ENCODE measurements at regions not wholly inside any gene's neighbourhood (a gene's known extent, or its start where the extent isn't known, plus 50 kb on each side); places are given as distances from the start of the nearest gene placed in this dataset.

- no peak overlapping the region for H2AFZ ChIP-seq (ENCODE audit: low read length)
- no peaks in the 10 kb centered on the region for H3K27me3 ChIP-seq (replicated peaks in 1 of 4; ENCODE audit: control insufficient read depth in 3 of 4, extremely low read depth in 1 of 4, insufficient read depth in 3 of 4, low read length in 3 of 4)
- no peaks in the 10 kb centered on the region for H3K79me2 ChIP-seq (ENCODE audit: control insufficient read depth in 1 of 2, insufficient read depth in 2 of 2, low read length in 2 of 2)
- no peak overlapping the region for H3K56ac ChIP-seq (replicated peaks; ENCODE audit: insufficient read length, low read depth, low read length)
- H3K4me2 ChIP-seq (ENCODE audit: insufficient read depth in 1 of 2, low read depth in 2 of 2, low read length in 2 of 2), result no peak overlapping the region
- H3K9ac ChIP-seq (replicated peaks in 1 of 4; ENCODE audit: extremely low read depth in 1 of 4, low read depth in 3 of 4, low read length in 3 of 4), result no peak overlapping the region
- no peak overlapping the region for H2AK5ac ChIP-seq (ENCODE audit: low read depth, low read length)
- no peak overlapping the region for H2BK5ac ChIP-seq (ENCODE audit: low read depth, low read length)
- H3K23me2 ChIP-seq (ENCODE audit: low read depth, low read length), result no peaks in the 10 kb centered on the region
- DNase-seq (ENCODE audit: low read depth in 1 of 2, low spot score in 2 of 2) (no peak), FAIRE-seq (no peak)
- H3K79me1 ChIP-seq (ENCODE audit: low read depth, low read length), result no peaks in the 10 kb centered on the region
- no peak overlapping the region for H3K4ac ChIP-seq (replicated peaks; ENCODE audit: insufficient read length, low read depth, low read length)
- no peak overlapping the region for H3K23ac ChIP-seq (ENCODE audit: insufficient read length)
- no peaks in the 10 kb centered on the region for H3K4me1 ChIP-seq (replicated peaks in 1 of 4; ENCODE audit: control insufficient read depth in 3 of 4, insufficient read depth in 4 of 4, low read length in 3 of 4)
- no peak overlapping the region for H4K91ac ChIP-seq (replicated peaks; ENCODE audit: insufficient read length, low read length)
- POLR2A ChIA-PET (ENCODE audit: partially characterized antibody), result no interaction called here
- no peak overlapping the region for H4K5ac ChIP-seq (ENCODE audit: insufficient read length, low read depth, low read length)
- H2BK15ac ChIP-seq (ENCODE audit: low read length), result no peak overlapping the region
- H3K36me3 ChIP-seq (ENCODE audit: control insufficient read depth in 2 of 4, insufficient read depth in 4 of 4, low read length in 3 of 4), result no peaks in the 10 kb centered on the region
- no peaks in the 10 kb centered on the region for H4K20me1 ChIP-seq (replicated peaks in 1 of 2; ENCODE audit: control insufficient read depth in 1 of 2, insufficient read depth in 2 of 2, low read length in 2 of 2)
- TF ChIP-seq ATF3 (IDR thresholded peaks at IDR 0.05; ENCODE audit: insufficient read depth, low read depth, low read length), result no peak
- no peak for TF ChIP-seq ASH2L (IDR thresholded peaks at IDR 0.05; ENCODE audit: low read length)
- no peak for TF ChIP-seq BRCA1 (IDR thresholded peaks at IDR 0.05; ENCODE audit: low read depth, low read length)
- TF ChIP-seq CREB1 (IDR thresholded peaks at IDR 0.05), result no peak
- TF ChIP-seq POU5F1 (IDR thresholded peaks at IDR 0.05; ENCODE audit: low read depth, low read length), result no peak
- TF ChIP-seq RAD21 (IDR thresholded peaks at IDR 0.05 in 1 of 2, conservative IDR thresholded peaks at IDR 0.05 in 1 of 2; ENCODE audit: low read depth in 2 of 2, low read length in 2 of 2), result no peak
- no peak for TF ChIP-seq SIX5 (IDR thresholded peaks at IDR 0.05; ENCODE audit: low read depth, low read length)
- TF ChIP-seq, protein P1, sequence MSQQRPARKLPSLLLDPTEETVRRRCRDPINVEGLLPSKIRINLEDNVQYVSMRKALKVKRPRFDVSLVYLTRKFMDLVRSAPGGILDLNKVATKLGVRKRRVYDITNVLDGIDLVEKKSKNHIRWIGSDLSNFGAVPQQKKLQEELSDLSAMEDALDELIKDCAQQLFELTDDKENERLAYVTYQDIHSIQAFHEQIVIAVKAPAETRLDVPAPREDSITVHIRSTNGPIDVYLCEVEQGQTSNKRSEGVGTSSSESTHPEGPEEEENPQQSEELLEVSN (IDR thresholded peaks at IDR 0.05), result no peak
- no peak for TF ChIP-seq GTF2F1 (IDR thresholded peaks at IDR 0.05; ENCODE audit: borderline replicate concordance, low read depth, low read length)
- TF ChIP-seq SAP30 (IDR thresholded peaks at IDR 0.05; ENCODE audit: insufficient read depth, insufficient replicate concordance, low read length), result no peak
- no peak for TF ChIP-seq MAX (IDR thresholded peaks at IDR 0.05)
- TF ChIP-seq TCF12 (IDR thresholded peaks at IDR 0.05; ENCODE audit: low read depth, low read length), result no peak
- TF ChIP-seq CBX5 (IDR thresholded peaks at IDR 0.05; ENCODE audit: low read depth, low read length), result no peak
- TF ChIP-seq SRF (IDR thresholded peaks at IDR 0.05; ENCODE audit: low read depth, low read length), result no peak
- no peak overlapping the region for H2BK20ac ChIP-seq (ENCODE audit: low read length)
- H2BK12ac ChIP-seq (ENCODE audit: low read depth, low read length), result no peak overlapping the region
- no peak overlapping the region for H3K18ac ChIP-seq (ENCODE audit: extremely low read depth, low read length)
- no peaks in the 10 kb centered on the region for H3K9me3 ChIP-seq (ENCODE audit: insufficient read depth in 2 of 2, low read depth in 1 of 2, low read length in 1 of 2)
- WGBS, 2 experiments (ENCODE audit: extremely low coverage in 1 of 2, insufficient coverage in 1 of 2, insufficient read length in 1 of 2, insufficient replicate concordance in 2 of 2, low coverage in 1 of 2, low lambda C conversion rate in 2 of 2, missing lambda C conversion rate in 1 of 2), result 96% methylated on average over 3 of the region's 3 CpGs; no CpG with 5 or more reads in 1 of the 2 experiments
- H3K27ac ChIP-seq (ENCODE audit: low read depth, low read length), result no peak overlapping the region
- H4K8ac ChIP-seq (ENCODE audit: extremely low read depth, insufficient read depth, low read length), result no peak overlapping the region
- no peak overlapping the region for H2BK120ac ChIP-seq (replicated peaks; ENCODE audit: low read depth, low read length)
- CTCF ChIA-PET (ENCODE audit: partially characterized antibody), result no interaction called here
- no peak overlapping the region for H3K14ac ChIP-seq (ENCODE audit: insufficient read length)
- no peak overlapping the region for H3K4me3 ChIP-seq (ENCODE audit: extremely low read depth in 1 of 4, insufficient read depth in 2 of 4, low read depth in 3 of 4, low read length in 4 of 4)
Measured at GRCh38 chr6:153183925-153184324, 52.8 kb upstream of the RGS17 start.
